HepG2 (cell line): ENCODE measurements at regions not wholly inside any gene's neighbourhood (a gene's known extent, or its start where the extent isn't known, plus 50 kb on each side); places are given as distances from the start of the nearest gene placed in this dataset.

Experiments
- ATAC-seq: fragments of 200-7000 bp; cut with Tn5 transposase; 3 replicates; pipeline ENCODE4 v1.9.1; 2020; ENCODE audit warnings: mild to moderate bottlenecking, moderate library complexity
- BruUV-seq: library from RNA; stranded (reverse); fragments of 400-500 nt; replicated peaks from 2 replicates; lab custom pipeline; 2021; lab: Mats Ljungman, UMichigan
- CTCF ChIA-PET: fragments of 300-600 bp; formaldehyde crosslinking; extraction: SDS; loops from one replicate; lab custom pipeline; 2021; ENCODE audit warnings: low total read pairs, inconsistent platforms, low intra/inter-chr PET ratio; lab: Yijun Ruan, JAX
- POLR2A ChIA-PET: fragments of 350-600 bp; sonication (Branson Sonifier 250); formaldehyde crosslinking; loops from one replicate; lab custom pipeline; 2020; ENCODE audit warnings: antibody characterized with exemption, inconsistent platforms; lab: Yijun Ruan, JAX
- DNase-seq: peaks from one replicate; pipeline ENCODE4 v3.0.0-alpha.2; 2015; ENCODE audit warnings: low spot score
- FAIRE-seq: peaks from 3 replicates; lab custom pipeline; 2011; peaks lifted over from hg19 to GRCh38; lab: Jason Lieb, UNC
- H2AFZ ChIP-seq: one replicate; pipeline ENCODE4 v1.6.1; 2011; ENCODE audit warnings: low read length, inconsistent platforms
- H3K27ac ChIP-seq: fragments of 300-600 bp; 3 replicates; pipeline ENCODE4 v1.8.0; 2011; ENCODE audit warnings: mixed run types, mild to moderate bottlenecking, mixed read lengths, low read length, inconsistent platforms; ENCODE audit not compliant: insufficient read depth; ENCODE audit errors: extremely low read length
- H3K27me3 ChIP-seq, 2 experiments: fragments of 200-600 bp in 1 of 2; 2 replicates in 1 of 2; 3 replicates in 1 of 2; pipeline versions ENCODE4 v1.6.0 to v1.8.0; 2011; ENCODE audit warnings: low read length in 2 of 2, mild to moderate bottlenecking in 2 of 2, moderate library complexity in 2 of 2, inconsistent platforms in 1 of 2; ENCODE audit not compliant: insufficient read depth in 2 of 2, control insufficient read depth in 1 of 2
- H3K36me3 ChIP-seq, 2 experiments: fragments of 200-600 bp in 1 of 2; replicated peaks in 1 of 2; 2 replicates in 1 of 2; 3 replicates in 1 of 2; pipeline versions ENCODE4 v1.5.1 to v1.8.0; 2011; ENCODE audit warnings: low read length in 2 of 2, inconsistent platforms in 1 of 2; ENCODE audit not compliant: insufficient read depth in 2 of 2, control insufficient read depth in 1 of 2
- H3K4me1 ChIP-seq: 2 replicates; pipeline ENCODE4 v1.5.1; 2012; ENCODE audit warnings: low read length, inconsistent platforms; ENCODE audit not compliant: insufficient read depth
- H3K4me2 ChIP-seq: 2 replicates; pipeline ENCODE4 v1.6.0; 2011; ENCODE audit warnings: low read depth, low read length, inconsistent platforms
- H3K4me3 ChIP-seq, 3 experiments: fragments of 200-600 bp in 1 of 3; sonication (generic), shearing (Covaris generic) in 1 of 3; replicated peaks in 1 of 3; 2 replicates each; pipeline ENCODE4 v1.5.1; 2011 to 2016; ENCODE audit warnings: low read length in 3 of 3, inconsistent platforms in 2 of 3, low read depth in 2 of 3, mild to moderate bottlenecking in 2 of 3, control low read depth in 1 of 3, mixed read lengths in 1 of 3; ENCODE audit not compliant: insufficient read depth in 1 of 3
- H3K79me2 ChIP-seq: one replicate; pipeline ENCODE4 v1.6.1; 2011; ENCODE audit warnings: low read length, inconsistent platforms; ENCODE audit not compliant: insufficient read depth
- H3K9ac ChIP-seq: 2 replicates; pipeline ENCODE4 v1.6.0; 2011; ENCODE audit warnings: mild to moderate bottlenecking, low read depth, low read length, inconsistent platforms; ENCODE audit not compliant: insufficient read depth
- H3K9me3 ChIP-seq: 2 replicates; pipeline ENCODE4 v1.5.1; 2012; ENCODE audit warnings: mild to moderate bottlenecking, low read length
- H4K20me1 ChIP-seq: 2 replicates; pipeline ENCODE4 v1.6.0; 2011; ENCODE audit warnings: inconsistent platforms, mild to moderate bottlenecking, low read length, moderate library complexity; ENCODE audit not compliant: insufficient read depth
- BRCA1 ChIP-seq: sonication (generic); formaldehyde crosslinking; IDR thresholded peaks from 2 replicates; pipeline ENCODE4 v1.4.0; 2020; ENCODE audit warnings: missing genetic modification reagents
- CBFB ChIP-seq: sonication (generic); formaldehyde crosslinking; IDR thresholded peaks from 2 replicates; pipeline ENCODE4 v1.4.0; 2020; ENCODE audit warnings: missing genetic modification reagents
- CCDC6 ChIP-seq: sonication (generic); formaldehyde crosslinking; IDR thresholded peaks from 2 replicates; pipeline ENCODE4 v1.8.1; 2022; ENCODE audit warnings: mild to moderate bottlenecking, missing genetic modification reagents, moderate library complexity
- JUNB ChIP-seq: sonication (generic); formaldehyde crosslinking; IDR thresholded peaks from 2 replicates; pipeline ENCODE4 v1.8.0; 2022; ENCODE audit warnings: missing genetic modification reagents, mild to moderate bottlenecking, borderline replicate concordance
- MZF1 ChIP-seq: sonication (generic); formaldehyde crosslinking; IDR thresholded peaks from 2 replicates; pipeline ENCODE4 v1.8.1; 2023; ENCODE audit warnings: mild to moderate bottlenecking, missing genetic modification reagents, borderline replicate concordance
- RELA ChIP-seq: sonication (generic); formaldehyde crosslinking; IDR thresholded peaks from 2 replicates; pipeline ENCODE4 v1.4.0; 2020; ENCODE audit warnings: missing genetic modification reagents
- SAP130 ChIP-seq: IDR thresholded peaks from 2 replicates; pipeline ENCODE4 v1.6.1; 2016; ENCODE audit warnings: low read depth
- STAT5B ChIP-seq: sonication (generic); formaldehyde crosslinking; IDR thresholded peaks from 2 replicates; pipeline ENCODE4 v1.4.0; 2020; ENCODE audit warnings: missing genetic modification reagents
- TBP ChIP-seq: sonication (generic); formaldehyde crosslinking; IDR thresholded peaks from 2 replicates; pipeline ENCODE4 v1.5.0; 2020; ENCODE audit warnings: missing genetic modification reagents
- ZNF552 ChIP-seq: sonication (generic); formaldehyde crosslinking; IDR thresholded peaks from 2 replicates; pipeline ENCODE4 v1.9.0; 2022; ENCODE audit warnings: missing genetic modification reagents, mild to moderate bottlenecking, borderline replicate concordance
- ZSCAN20 ChIP-seq: sonication (generic); formaldehyde crosslinking; IDR thresholded peaks from 2 replicates; pipeline ENCODE4 v1.4.0; 2020; ENCODE audit warnings: missing genetic modification reagents, mild to moderate bottlenecking, borderline replicate concordance
- WGBS: methylation state at CpG from one replicate; pipeline ENCODE4 v1.1.6; 2017; ENCODE audit warnings: low lambda C conversion rate; 5-methylcytosine and 5-hydroxymethylcytosine counted together
- in situ Hi-C: cut with HindIII; loops from 2 replicates; pipeline ENCODE4 v1.10.0; 2017; ENCODE audit warnings: low pct_unique_long_range_greater_than_20kb; ENCODE audit not compliant: extremely low pct_ligation_motif_present
- intact Hi-C: fragments of 100-400 bp; cut with micrococcal nuclease; formaldehyde crosslinking; loops from one replicate; pipeline ENCODE4 v1.10.0; 2022; ENCODE audit not compliant: unreplicated experiment
- TF ChIP-seq, protein P1 (sequence below): IDR thresholded peaks from 2 replicates; pipeline ENCODE4 v1.6.1; 2016; ENCODE audit warnings: missing biosample characterization, missing genetic modification reagents, low read depth
- TF ChIP-seq, protein P2 (sequence below): sonication (generic); formaldehyde crosslinking; IDR thresholded peaks from 2 replicates; pipeline ENCODE4 v1.4.0; 2020; ENCODE audit warnings: missing genetic modification reagents, mild to moderate bottlenecking, borderline replicate concordance

DNA sequence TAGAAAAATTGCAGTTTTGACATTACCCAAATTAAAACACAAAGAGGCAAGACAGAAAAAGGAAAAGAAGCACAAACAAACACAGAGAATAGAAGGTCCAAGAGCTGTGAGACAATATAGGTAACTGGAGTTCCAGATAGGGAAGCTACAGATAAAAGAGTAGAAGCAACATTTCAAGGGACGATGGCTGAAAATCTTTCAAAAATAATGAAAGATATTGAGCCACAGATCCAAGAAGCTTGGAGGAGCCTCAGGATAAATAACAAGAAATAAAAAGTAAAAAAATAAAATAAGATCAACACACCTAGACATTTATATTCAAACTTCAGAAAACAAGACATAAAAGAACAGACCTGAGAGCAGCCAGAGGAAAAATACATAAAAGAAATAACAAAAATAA is 164.9 kb downstream of the FNDC1 start:
- no peaks in the 10 kb centered on the region for H3K4me1 ChIP-seq
- H3K27ac ChIP-seq, result no peak overlapping the region
- TF ChIP-seq BRCA1 (CRISPR knock-in tag) (no peak), SAP130 (CRISPR knock-in tag) (no peak), CBFB (no peak), ZSCAN20 (CRISPR knock-in tag) (no peak), STAT5B (CRISPR knock-in tag) (no peak), MZF1 (no peak), JUNB (CRISPR knock-in tag) (no peak), RELA (CRISPR knock-in tag) (no peak), TBP (CRISPR knock-in tag) (no peak), CCDC6 (CRISPR knock-in tag) (no peak), ZNF552 (CRISPR knock-in tag) (no peak)
- TF ChIP-seq, protein P1, sequence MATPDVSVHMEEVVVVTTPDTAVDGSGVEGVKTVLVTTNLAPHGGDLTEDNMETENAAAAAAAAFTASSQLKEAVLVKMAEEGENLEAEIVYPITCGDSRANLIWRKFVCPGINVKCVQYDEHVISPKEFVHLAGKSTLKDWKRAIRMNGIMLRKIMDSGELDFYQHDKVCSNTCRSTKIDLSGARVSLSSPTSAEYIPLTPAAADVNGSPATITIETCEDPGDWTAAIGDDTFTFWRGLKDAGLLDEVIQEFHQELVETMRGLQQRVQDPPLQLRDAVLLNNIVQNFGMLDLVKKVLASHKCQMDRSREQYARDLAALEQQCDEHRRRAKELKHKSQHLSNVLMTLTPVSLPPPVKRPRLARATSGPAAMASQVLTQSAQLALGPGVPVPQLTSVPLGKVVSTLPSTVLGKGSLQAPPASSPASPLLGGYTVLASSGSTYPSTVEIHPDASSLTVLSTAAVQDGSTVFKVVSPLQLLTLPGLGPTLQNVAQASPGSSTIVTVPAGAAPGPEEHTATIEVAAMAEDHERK (CRISPR knock-in tag), result no peak
- TF ChIP-seq, protein P2, sequence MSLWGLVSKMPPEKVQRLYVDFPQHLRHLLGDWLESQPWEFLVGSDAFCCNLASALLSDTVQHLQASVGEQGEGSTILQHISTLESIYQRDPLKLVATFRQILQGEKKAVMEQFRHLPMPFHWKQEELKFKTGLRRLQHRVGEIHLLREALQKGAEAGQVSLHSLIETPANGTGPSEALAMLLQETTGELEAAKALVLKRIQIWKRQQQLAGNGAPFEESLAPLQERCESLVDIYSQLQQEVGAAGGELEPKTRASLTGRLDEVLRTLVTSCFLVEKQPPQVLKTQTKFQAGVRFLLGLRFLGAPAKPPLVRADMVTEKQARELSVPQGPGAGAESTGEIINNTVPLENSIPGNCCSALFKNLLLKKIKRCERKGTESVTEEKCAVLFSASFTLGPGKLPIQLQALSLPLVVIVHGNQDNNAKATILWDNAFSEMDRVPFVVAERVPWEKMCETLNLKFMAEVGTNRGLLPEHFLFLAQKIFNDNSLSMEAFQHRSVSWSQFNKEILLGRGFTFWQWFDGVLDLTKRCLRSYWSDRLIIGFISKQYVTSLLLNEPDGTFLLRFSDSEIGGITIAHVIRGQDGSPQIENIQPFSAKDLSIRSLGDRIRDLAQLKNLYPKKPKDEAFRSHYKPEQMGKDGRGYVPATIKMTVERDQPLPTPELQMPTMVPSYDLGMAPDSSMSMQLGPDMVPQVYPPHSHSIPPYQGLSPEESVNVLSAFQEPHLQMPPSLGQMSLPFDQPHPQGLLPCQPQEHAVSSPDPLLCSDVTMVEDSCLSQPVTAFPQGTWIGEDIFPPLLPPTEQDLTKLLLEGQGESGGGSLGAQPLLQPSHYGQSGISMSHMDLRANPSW (CRISPR knock-in tag), result no peak
- FAIRE-seq, result no peak
- peaks cover 0 to 8% of the 10 kb centered on the region in 2 experiments; a peak in 1 of 5 replicates for H3K27me3 ChIP-seq
- H3K4me2 ChIP-seq, result no peak overlapping the region
- H3K9ac ChIP-seq, result no peak overlapping the region
- no peak for ATAC-seq
- no peak overlapping the region for H2AFZ ChIP-seq
- H3K36me3 ChIP-seq, result no peaks in the 10 kb centered on the region
- peaks cover 16% of the 10 kb centered on the region; the same call in 1 of the 2 replicates for H3K9me3 ChIP-seq
- in situ Hi-C loops, result no loop called here
- intact Hi-C loops, result no loop called here
- BruUV-seq, result no TSS peak
- H3K79me2 ChIP-seq, result no peaks in the 10 kb centered on the region
- ChIA-PET CTCF (no interaction called here), POLR2A (no interaction called here)
- WGBS, result 22% methylated on average over 1 of the region's 1 CpG
- DNase-seq, result no peak
- H3K4me3 ChIP-seq, result no peak overlapping the region
- H4K20me1 ChIP-seq, result no peaks in the 10 kb centered on the region
